ENCODE measurements at regions not wholly inside any gene's neighbourhood (a gene's known extent, or its start where the extent isn't known, plus 50 kb on each side); places are given as distances from the start of the nearest gene placed in this dataset.

- no peaks in the 10 kb centered on the region for H3K9me3 ChIP-seq
- WGBS, 2 donors: 58% methylated on average over 1 of the region's 1 CpG
- intact Hi-C loops (cut with DNase I): no loop called here
- no peaks in the 10 kb centered on the region for H3K36me3 ChIP-seq
- ATAC-seq (no peak), DNase-seq (no peak), FAIRE-seq (no peak)
- no peak overlapping the region for H3K27ac ChIP-seq
- no peak overlapping the region for H3K4me3 ChIP-seq
- TF ChIP-seq, protein P1, sequence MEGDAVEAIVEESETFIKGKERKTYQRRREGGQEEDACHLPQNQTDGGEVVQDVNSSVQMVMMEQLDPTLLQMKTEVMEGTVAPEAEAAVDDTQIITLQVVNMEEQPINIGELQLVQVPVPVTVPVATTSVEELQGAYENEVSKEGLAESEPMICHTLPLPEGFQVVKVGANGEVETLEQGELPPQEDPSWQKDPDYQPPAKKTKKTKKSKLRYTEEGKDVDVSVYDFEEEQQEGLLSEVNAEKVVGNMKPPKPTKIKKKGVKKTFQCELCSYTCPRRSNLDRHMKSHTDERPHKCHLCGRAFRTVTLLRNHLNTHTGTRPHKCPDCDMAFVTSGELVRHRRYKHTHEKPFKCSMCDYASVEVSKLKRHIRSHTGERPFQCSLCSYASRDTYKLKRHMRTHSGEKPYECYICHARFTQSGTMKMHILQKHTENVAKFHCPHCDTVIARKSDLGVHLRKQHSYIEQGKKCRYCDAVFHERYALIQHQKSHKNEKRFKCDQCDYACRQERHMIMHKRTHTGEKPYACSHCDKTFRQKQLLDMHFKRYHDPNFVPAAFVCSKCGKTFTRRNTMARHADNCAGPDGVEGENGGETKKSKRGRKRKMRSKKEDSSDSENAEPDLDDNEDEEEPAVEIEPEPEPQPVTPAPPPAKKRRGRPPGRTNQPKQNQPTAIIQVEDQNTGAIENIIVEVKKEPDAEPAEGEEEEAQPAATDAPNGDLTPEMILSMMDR (IDR thresholded peaks at IDR 0.05): no peak
- no peaks in the 10 kb centered on the region for H3K4me1 ChIP-seq
- H3K27me3 ChIP-seq: no peaks in the 10 kb centered on the region
These were observed 1710.2 kb upstream of the SLC39A10 start for GRCh38 chr2:193946806-193947205.

DNA sequence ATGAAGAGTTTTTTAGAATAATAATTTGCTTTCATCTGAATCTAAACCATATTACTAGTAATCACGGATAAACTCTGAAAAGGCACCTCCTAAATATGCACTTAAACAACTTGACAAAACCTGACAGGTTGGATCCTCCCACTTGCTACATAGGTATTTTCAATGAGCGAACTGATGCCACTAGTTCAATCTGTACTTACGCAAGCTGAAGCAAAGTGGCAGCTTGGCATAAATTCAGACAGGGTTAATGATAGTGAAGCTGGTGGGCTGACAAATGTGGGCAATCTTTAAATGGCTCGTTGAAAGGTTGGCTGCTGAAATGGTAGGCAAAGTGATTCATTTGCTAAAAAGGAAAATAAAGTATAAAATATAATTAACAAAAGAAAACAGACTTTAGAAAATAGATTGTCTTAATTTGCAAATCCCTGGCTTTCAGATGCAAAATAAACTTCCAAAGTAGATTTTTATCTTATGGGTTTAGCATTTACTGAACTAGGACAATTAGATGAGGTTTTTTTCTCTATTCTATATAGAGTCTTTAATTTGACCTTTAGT is 1713.5 kb upstream of the SLC39A10 start:
- intact Hi-C loops (cut with DNase I): no loop called here
- Histone ChIP-seq H3K4me1 (no peaks in the 10 kb centered on the region), H3K36me3 (no peaks in the 10 kb centered on the region), H3K9me3 (no peaks in the 10 kb centered on the region), H3K27me3 (no peaks in the 10 kb centered on the region), H3K4me3 (no peak overlapping the region), H3K27ac (no peak overlapping the region)
- WGBS, 2 donors: 35 to 55% methylated on average over 4 of the region's 4 CpGs
- ATAC-seq: no peak
- DNase-seq: no peak
- no peak for FAIRE-seq
- TF ChIP-seq, protein P1 (IDR thresholded peaks at IDR 0.05): no peak

- H3K27ac ChIP-seq: no peak overlapping the region
- H3K4me1 ChIP-seq: no peaks in the 10 kb centered on the region
- TF ChIP-seq, protein P1 (IDR thresholded peaks at IDR 0.05): no peak
- peaks cover 0 to 5% (median 0%) of the 10 kb centered on the region in 4 donors for H3K27me3 ChIP-seq
- no peak for FAIRE-seq
- ATAC-seq: no peak
- no peak for DNase-seq
- WGBS, 2 donors: 76 to 92% methylated on average over 3 of the region's 3 CpGs
- intact Hi-C loops (cut with DNase I): no loop called here
- H3K4me3 ChIP-seq: no peak overlapping the region
- H3K36me3 ChIP-seq: no peaks in the 10 kb centered on the region
- no peaks in the 10 kb centered on the region for H3K9me3 ChIP-seq
These were observed 1721.9 kb upstream of the SLC39A10 start for GRCh38 chr2:193935114-193935513.

GRCh38 chr2:193929131-193929530 is 1727.9 kb upstream of the SLC39A10 start:
- H3K27me3 ChIP-seq: no peaks in the 10 kb centered on the region
- DNase-seq: no peak
- 50 to 69% methylated on average over 1 of the region's 1 CpG for WGBS, 2 donors
- no peak overlapping the region for H3K4me3 ChIP-seq
- intact Hi-C loops (cut with DNase I): no loop called here
- H3K36me3 ChIP-seq: no peaks in the 10 kb centered on the region
- no peaks in the 10 kb centered on the region for H3K9me3 ChIP-seq
- FAIRE-seq: no peak
- ATAC-seq: no peak
- H3K4me1 ChIP-seq: no peaks in the 10 kb centered on the region
- TF ChIP-seq, protein P1 (IDR thresholded peaks at IDR 0.05): no peak
- H3K27ac ChIP-seq: no peak overlapping the region

- Histone ChIP-seq H3K27me3 (no peaks in the 10 kb centered on the region), H3K9me3 (no peaks in the 10 kb centered on the region), H3K27ac (no peak overlapping the region), H3K4me3 (no peak overlapping the region), H3K4me1 (no peaks in the 10 kb centered on the region), H3K36me3 (no peaks in the 10 kb centered on the region)
- no peak for ATAC-seq
- TF ChIP-seq, protein P1 (IDR thresholded peaks at IDR 0.05): no peak
- no peak for DNase-seq
- FAIRE-seq: no peak
- intact Hi-C loops (cut with DNase I): no loop called here
- WGBS, 2 donors: 22% methylated on average over 1 of the region's 1 CpG
These were observed 1712.8 kb upstream of the TMEFF2 start for GRCh38 chr2:193907561-193907960.
